ENCODE measurements at regions not wholly inside any gene's neighbourhood (a gene's known extent, or its start where the extent isn't known, plus 50 kb on each side); places are given as distances from the start of the nearest gene placed in this dataset.

DNA sequence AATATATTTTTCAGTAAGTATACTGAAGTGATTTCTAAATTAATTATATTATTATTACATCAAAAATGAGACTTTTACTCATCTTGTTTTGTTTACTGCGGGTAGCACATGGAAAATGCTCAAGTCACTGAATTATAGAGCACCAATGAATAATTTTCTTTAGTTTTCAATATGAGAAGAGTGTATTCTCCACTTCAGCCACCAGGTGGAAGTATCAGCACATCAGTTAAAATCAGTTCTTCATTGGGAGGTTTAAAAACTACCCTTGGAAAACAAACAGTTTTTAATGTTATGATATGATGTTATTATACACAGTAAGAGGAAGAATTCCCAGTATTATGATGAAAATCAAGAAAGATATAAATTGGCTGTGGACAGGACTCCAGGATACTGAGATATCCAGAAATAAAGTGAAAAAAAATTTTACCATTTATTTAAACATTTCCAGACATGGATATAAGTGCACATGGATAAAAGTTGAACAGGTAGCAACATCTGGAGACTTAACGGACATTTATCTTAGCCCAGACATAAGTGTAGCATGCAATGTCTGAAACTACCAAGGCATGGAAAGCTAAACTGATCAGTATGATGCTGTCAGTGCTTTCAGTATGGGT, 467.3 kb downstream of the KCNJ2 start:
- Histone ChIP-seq H3K27ac (ENCODE audit: low read length) (no peak overlapping the region), H3K4me3 (ENCODE audit: low read length) (no peak overlapping the region), H3K9ac (ENCODE audit: low read depth, low read length) (no peak overlapping the region), H3K9me3 (ENCODE audit: insufficient read depth, low read depth, low read length) (no peaks in the 10 kb centered on the region), H3K4me1 (ENCODE audit: insufficient read depth, low read length) (peaks cover under 1% of the 10 kb centered on the region; the same call in 1 of the 2 replicates), H3K27me3 (ENCODE audit: insufficient read depth, low read length) (no peaks in the 10 kb centered on the region), H3K36me3 (ENCODE audit: insufficient read depth, low read depth, low read length) (no peaks in the 10 kb centered on the region)

DNA sequence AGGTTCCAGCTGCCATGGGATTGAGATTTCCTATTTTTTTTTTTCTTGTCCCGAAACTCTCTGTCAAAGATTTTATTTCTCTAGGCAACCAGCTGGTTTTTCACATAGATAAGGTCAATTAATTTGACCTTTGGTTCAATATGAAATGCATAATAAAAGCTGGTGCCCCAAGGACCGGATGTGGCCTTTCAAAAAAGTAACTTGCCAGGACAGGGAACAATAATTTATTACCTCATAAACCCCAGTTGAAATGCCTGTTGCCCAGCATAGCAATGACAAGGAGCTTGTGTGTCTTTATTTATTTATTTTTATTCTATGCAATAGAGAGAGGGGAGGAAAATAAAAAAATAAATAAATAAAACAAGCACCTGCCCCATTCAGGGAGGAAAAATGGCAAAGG, 472.7 kb downstream of the KCNJ2 start:
- H3K4me3 ChIP-seq (ENCODE audit: low read length) = no peak overlapping the region
- H3K27ac ChIP-seq (ENCODE audit: low read length) = no peak overlapping the region
- peaks cover 3% of the 10 kb centered on the region; the same call in 1 of the 2 replicates for H3K4me1 ChIP-seq (ENCODE audit: insufficient read depth, low read length)
- H3K9me3 ChIP-seq (ENCODE audit: insufficient read depth, low read depth, low read length) = no peaks in the 10 kb centered on the region
- no peaks in the 10 kb centered on the region for H3K27me3 ChIP-seq (ENCODE audit: insufficient read depth, low read length)
- no peaks in the 10 kb centered on the region for H3K36me3 ChIP-seq (ENCODE audit: insufficient read depth, low read depth, low read length)
- no peak overlapping the region for H3K9ac ChIP-seq (ENCODE audit: low read depth, low read length)

DNA sequence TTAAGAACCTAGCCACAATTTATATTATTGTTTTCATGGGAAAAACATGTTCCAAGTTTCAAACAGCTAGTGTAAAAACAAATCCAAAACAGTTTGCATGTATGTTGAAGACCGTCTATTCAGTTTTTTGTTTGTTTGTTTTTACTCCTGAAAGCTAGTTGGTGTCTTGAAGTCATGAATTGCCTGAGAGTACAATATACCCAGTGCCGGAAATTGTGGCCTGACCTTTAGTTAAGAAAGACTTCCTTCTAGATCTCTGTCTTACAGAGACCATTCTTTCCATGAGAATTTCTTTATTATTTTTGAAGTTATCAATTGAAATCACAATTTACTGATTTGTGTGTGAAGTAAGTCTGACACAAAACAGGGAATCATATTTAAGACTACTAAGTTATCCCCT, 474.8 kb downstream of the KCNJ2 start:
- no peak overlapping the region for H3K4me3 ChIP-seq (ENCODE audit: low read length)
- no peaks in the 10 kb centered on the region for H3K36me3 ChIP-seq (ENCODE audit: insufficient read depth, low read depth, low read length)
- H3K9ac ChIP-seq (ENCODE audit: low read depth, low read length) = no peak overlapping the region
- peaks cover 3% of the 10 kb centered on the region; the same call in 1 of the 2 replicates for H3K4me1 ChIP-seq (ENCODE audit: insufficient read depth, low read length)
- H3K27me3 ChIP-seq (ENCODE audit: insufficient read depth, low read length) = no peaks in the 10 kb centered on the region
- no peak overlapping the region for H3K27ac ChIP-seq (ENCODE audit: low read length)
- H3K9me3 ChIP-seq (ENCODE audit: insufficient read depth, low read depth, low read length) = no peaks in the 10 kb centered on the region

DNA sequence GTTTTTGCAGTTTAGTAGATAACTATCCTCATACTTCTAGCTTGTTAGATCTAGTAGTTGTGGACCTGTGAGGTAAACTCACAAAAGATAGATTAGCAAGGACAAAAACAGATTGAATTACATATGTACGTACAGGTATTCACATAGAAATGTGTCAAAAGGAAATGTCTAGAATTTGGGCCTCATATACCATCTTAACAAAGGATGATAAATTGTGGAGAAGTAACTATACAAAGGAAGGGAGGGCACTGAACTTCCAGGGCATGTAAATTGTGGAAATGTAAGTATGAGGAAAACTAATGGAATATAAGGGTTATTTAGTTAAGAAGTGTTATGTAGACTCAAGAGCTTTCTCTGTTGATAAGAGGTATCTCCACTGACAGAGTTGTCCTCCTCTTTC, 477.3 kb downstream of the KCNJ2 start:
- no peaks in the 10 kb centered on the region for H3K27me3 ChIP-seq (ENCODE audit: insufficient read depth, low read length)
- H3K36me3 ChIP-seq (ENCODE audit: insufficient read depth, low read depth, low read length) = no peaks in the 10 kb centered on the region
- H3K27ac ChIP-seq (ENCODE audit: low read length) = no peak overlapping the region
- peaks cover 1% of the 10 kb centered on the region; the same call in 1 of the 2 replicates for H3K4me1 ChIP-seq (ENCODE audit: insufficient read depth, low read length)
- H3K4me3 ChIP-seq (ENCODE audit: low read length) = no peak overlapping the region
- no peaks in the 10 kb centered on the region for H3K9me3 ChIP-seq (ENCODE audit: insufficient read depth, low read depth, low read length)
- H3K9ac ChIP-seq (ENCODE audit: low read depth, low read length) = no peak overlapping the region

DNA sequence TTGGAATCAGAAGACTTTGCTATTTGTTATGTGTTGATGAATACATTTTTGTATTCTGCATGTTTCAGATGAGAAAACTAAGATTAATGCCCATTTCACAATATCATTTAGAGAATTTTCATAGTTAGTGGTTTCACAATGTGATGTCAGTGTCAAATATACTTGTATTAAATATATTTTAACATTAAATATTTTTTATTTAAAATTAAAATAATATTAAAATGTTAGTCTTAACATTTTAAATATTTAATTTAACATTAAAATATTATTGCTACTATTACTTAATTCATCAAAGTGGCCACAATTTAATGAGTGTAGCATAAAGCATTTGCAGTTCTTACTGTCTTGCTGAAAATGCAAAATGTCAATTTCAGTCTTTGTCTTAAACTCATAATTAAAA, 478.8 kb downstream of the KCNJ2 start:
- no peaks in the 10 kb centered on the region for H3K9me3 ChIP-seq (ENCODE audit: insufficient read depth, low read depth, low read length)
- H3K27me3 ChIP-seq (ENCODE audit: insufficient read depth, low read length) = no peaks in the 10 kb centered on the region
- H3K4me3 ChIP-seq (ENCODE audit: low read length) = no peak overlapping the region
- H3K9ac ChIP-seq (ENCODE audit: low read depth, low read length) = no peak overlapping the region
- H3K27ac ChIP-seq (ENCODE audit: low read length) = no peak overlapping the region
- no peaks in the 10 kb centered on the region for H3K36me3 ChIP-seq (ENCODE audit: insufficient read depth, low read depth, low read length)
- no peaks in the 10 kb centered on the region for H3K4me1 ChIP-seq (ENCODE audit: insufficient read depth, low read length)

DNA sequence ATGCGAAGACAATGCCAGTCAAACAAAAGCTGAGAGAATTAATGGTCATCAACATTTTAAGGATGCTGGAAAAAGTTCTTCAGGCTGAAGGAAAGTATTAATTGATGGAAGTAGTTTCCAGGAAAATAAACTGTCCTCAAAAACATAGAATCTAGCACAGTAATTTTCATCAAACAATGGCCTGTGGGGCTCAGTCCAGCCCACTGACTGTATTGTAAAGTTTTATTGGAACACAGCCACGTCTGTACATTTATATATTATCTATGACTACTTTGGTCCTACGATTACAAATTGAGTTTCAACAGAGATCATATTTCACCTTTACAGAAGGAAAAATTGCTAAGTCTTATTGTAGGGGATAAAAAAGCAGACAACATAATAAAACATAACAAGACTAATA, 484.5 kb downstream of the KCNJ2 start:
- Histone ChIP-seq H3K36me3 (ENCODE audit: insufficient read depth, low read depth, low read length) (no peaks in the 10 kb centered on the region), H3K27me3 (ENCODE audit: insufficient read depth, low read length) (no peaks in the 10 kb centered on the region), H3K9ac (ENCODE audit: low read depth, low read length) (no peak overlapping the region), H3K4me3 (ENCODE audit: low read length) (no peak overlapping the region), H3K4me1 (ENCODE audit: insufficient read depth, low read length) (no peaks in the 10 kb centered on the region), H3K27ac (ENCODE audit: low read length) (no peak overlapping the region), H3K9me3 (ENCODE audit: insufficient read depth, low read depth, low read length) (no peaks in the 10 kb centered on the region)

DNA sequence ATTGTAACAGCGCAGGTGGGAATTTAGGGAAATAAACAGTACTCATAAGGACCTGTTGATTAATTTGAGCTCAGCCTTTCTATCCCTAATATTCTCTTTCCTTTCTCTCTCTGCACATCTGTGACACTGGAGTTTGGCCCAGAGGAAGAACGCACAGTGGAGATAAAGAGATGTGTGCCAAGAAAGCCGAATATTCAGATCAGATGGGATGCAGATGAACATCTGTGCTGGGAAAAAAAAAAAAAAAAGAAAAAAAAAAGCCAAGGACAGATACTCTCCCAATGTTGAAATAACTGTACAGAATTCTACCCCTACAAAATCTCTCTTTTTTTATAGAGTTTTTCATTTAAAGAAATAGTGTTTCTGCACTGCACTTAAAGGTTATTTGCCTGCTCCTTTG, 485.4 kb downstream of the KCNJ2 start:
- Histone ChIP-seq H3K27me3 (ENCODE audit: insufficient read depth, low read length) (no peaks in the 10 kb centered on the region), H3K36me3 (ENCODE audit: insufficient read depth, low read depth, low read length) (no peaks in the 10 kb centered on the region), H3K27ac (ENCODE audit: low read length) (no peak overlapping the region), H3K9ac (ENCODE audit: low read depth, low read length) (no peak overlapping the region), H3K9me3 (ENCODE audit: insufficient read depth, low read depth, low read length) (no peaks in the 10 kb centered on the region), H3K4me3 (ENCODE audit: low read length) (no peak overlapping the region), H3K4me1 (ENCODE audit: insufficient read depth, low read length) (no peaks in the 10 kb centered on the region)

DNA sequence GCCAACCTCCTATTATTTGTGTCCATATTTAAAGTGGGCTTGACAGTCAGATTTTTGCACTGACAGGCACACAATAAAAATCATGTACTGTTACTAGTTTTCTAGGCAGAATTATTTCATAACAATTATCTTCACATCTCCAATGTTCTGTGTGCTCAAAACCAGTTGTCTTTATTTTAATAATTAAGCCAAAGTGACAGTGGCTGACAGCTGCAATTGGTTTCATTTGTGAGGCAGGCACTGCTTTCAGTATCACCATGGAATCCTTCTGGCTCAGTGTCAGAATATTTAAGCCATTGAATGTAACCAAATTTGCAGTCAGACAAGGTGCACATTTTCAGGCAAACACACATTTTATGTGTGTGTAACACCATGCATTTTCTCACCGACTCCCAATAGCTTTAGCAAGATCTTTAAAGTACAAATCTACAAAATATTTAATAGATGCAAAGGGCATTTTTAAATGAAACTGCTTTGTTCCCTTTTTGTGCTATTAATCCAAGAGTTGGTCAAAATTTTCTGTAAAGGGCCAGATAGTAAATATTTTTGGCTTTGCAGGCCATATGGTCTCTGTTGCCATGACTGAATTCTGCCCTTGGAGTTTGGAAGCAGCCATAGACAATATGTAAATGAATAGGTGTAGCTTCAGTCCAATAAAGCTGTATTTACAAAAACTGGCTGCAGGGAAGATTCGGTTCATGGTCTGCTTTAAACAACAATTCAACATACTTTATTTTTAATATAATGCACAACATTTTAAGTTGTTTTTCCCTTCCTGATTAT, 486.0 kb downstream of the KCNJ2 start:
- no peak overlapping the region for H3K4me3 ChIP-seq (ENCODE audit: low read length)
- H3K27ac ChIP-seq (ENCODE audit: low read length) = no peak overlapping the region
- no peaks in the 10 kb centered on the region for H3K36me3 ChIP-seq (ENCODE audit: insufficient read depth, low read depth, low read length)
- no peaks in the 10 kb centered on the region for H3K9me3 ChIP-seq (ENCODE audit: insufficient read depth, low read depth, low read length)
- no peaks in the 10 kb centered on the region for H3K4me1 ChIP-seq (ENCODE audit: insufficient read depth, low read length)
- H3K9ac ChIP-seq (ENCODE audit: low read depth, low read length) = no peak overlapping the region
- no peaks in the 10 kb centered on the region for H3K27me3 ChIP-seq (ENCODE audit: insufficient read depth, low read length)

DNA sequence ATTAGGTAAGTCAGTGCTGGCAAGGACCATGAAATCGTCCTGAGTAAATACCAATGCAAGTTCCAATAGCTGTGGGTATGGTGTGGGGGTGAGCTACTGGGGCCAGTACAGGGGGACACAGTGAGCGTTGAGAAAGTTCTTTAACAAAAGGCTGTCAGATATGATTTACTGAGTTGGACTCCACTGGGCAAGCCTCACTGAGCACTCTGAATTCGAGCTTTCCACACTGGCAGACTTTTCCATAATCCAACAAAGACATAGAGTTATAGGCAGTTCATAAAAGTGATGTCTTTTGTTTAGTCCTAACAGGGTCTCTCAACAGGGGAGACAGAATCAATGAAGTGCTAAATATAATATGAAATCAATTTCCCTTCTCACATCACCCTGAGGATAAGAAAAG, 489.0 kb downstream of the KCNJ2 start:
- H3K27me3 ChIP-seq (ENCODE audit: insufficient read depth, low read length) = no peaks in the 10 kb centered on the region
- no peak overlapping the region for H3K4me3 ChIP-seq (ENCODE audit: low read length)
- H3K27ac ChIP-seq (ENCODE audit: low read length) = no peak overlapping the region
- H3K9ac ChIP-seq (ENCODE audit: low read depth, low read length) = no peak overlapping the region
- H3K4me1 ChIP-seq (ENCODE audit: insufficient read depth, low read length) = no peaks in the 10 kb centered on the region
- H3K9me3 ChIP-seq (ENCODE audit: insufficient read depth, low read depth, low read length) = no peaks in the 10 kb centered on the region
- H3K36me3 ChIP-seq (ENCODE audit: insufficient read depth, low read depth, low read length) = no peaks in the 10 kb centered on the region

DNA sequence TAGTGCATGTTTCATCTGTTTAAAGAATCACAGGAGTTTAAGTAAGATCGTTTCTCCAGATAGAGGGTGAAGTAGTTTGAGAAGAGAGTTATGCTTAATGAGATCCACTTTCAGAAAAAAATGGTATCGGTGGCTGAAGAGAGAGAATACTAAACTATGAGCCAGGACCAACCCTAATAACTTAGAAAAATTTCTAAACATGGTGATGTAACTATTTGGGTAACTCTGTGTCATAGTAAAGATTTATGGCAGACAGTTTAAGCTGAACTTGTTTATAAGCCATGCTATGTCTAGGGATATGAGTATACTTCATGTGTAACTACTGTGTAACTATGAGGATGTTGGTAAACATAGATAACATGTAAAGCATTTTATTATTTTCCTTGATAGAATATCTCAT, 489.5 kb downstream of the KCNJ2 start:
- H3K4me3 ChIP-seq (ENCODE audit: low read length) = no peak overlapping the region
- H3K9me3 ChIP-seq (ENCODE audit: insufficient read depth, low read depth, low read length) = no peaks in the 10 kb centered on the region
- H3K27me3 ChIP-seq (ENCODE audit: insufficient read depth, low read length) = no peaks in the 10 kb centered on the region
- no peak overlapping the region for H3K9ac ChIP-seq (ENCODE audit: low read depth, low read length)
- no peaks in the 10 kb centered on the region for H3K36me3 ChIP-seq (ENCODE audit: insufficient read depth, low read depth, low read length)
- H3K4me1 ChIP-seq (ENCODE audit: insufficient read depth, low read length) = no peaks in the 10 kb centered on the region
- H3K27ac ChIP-seq (ENCODE audit: low read length) = no peak overlapping the region

DNA sequence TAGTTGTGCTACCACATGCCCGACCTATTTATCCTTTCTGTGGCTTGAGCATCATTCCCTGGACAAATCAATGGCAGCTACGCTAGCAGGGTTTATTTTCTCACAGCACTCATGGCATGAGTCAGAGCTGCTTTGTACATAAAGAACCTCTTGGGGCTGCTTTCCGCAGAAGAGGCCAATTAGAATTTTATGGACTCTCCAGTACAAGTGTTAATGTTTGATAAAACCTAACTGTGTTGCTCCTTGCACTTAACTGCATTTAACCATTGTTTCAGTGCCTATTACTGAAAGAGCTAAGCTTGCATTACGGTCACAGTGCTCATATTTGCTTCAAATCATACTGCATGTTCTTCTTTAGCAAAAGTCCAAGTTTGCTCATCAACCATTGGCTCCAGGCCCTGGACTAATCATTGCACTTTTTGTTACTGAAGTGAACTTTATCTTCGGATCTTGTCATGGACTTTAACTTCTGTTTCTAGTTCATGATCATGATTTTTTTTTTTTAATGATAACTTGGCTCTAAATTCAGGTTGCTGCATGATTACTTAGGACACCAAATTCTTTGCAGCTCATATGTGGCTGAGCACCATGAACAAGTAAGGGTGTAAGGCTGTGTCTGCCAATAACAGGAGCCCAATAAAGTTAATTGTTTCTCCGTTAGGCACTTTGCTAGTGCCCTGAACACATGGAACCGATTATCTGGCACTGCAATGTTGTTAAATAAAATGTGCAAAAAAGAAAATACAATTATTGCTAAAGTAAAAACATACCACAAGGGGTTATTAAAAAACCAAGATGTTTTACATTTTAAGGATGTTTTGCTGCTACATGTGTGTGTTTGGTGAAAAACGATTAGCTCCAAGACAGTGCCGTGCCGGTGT, 492.2 kb downstream of the KCNJ2 start:
- Histone ChIP-seq H3K27me3 (ENCODE audit: insufficient read depth, low read length) (no peaks in the 10 kb centered on the region), H3K27ac (ENCODE audit: low read length) (no peak overlapping the region), H3K9me3 (ENCODE audit: insufficient read depth, low read depth, low read length) (no peaks in the 10 kb centered on the region), H3K4me1 (ENCODE audit: insufficient read depth, low read length) (no peaks in the 10 kb centered on the region), H3K9ac (ENCODE audit: low read depth, low read length) (no peak overlapping the region), H3K4me3 (ENCODE audit: low read length) (no peak overlapping the region), H3K36me3 (ENCODE audit: insufficient read depth, low read depth, low read length) (no peaks in the 10 kb centered on the region)

Data from iPS-20b (cell line).